ENCODE measurements at regions not wholly inside any gene's neighbourhood (a gene's known extent, or its start where the extent isn't known, plus 50 kb on each side); places are given as distances from the start of the nearest gene placed in this dataset.
A peak's percentile ranks its signal among the peaks of the same experiment; 100 is the strongest.

DNA sequence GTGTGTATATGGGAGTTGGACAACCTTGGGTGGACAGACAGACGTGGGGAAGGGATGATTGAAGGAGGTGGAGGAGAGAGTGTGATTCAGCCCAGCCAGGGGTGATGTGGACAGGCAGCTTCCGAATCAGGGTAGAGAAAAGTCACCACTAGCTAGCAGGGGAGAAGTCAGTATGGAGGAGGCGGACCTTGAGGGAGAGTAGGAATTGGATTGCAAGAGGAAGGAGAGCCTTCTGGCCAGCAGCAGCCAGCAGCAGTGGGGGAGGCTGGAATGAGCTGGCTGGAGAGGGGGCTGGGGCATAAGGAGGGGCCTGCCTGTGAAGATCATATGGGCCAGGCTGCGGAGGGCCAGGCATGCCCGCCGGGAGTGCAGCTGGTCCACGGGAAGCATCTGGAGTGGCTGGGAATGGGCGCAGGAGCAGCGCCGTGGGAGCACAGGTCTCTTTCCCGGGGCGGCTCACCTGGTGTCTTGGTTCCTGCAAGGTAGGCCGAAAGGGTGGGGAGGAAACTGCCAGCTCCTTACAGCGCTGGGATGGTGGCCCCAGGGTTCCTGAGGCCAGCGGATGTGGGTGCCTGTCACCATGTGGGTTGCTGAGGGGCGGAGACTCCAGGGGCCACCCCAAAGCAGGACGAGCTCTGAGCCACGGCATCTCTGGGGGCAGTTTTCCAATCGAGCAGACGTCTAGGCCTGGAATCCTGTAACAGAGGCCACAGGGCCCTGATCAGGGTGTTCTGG is 235.3 kb downstream of the SEC14L1 start:
- intact Hi-C loops (cut with DNase I; ENCODE audit: low total_unique reads), result loop anchor here (5.0 kb wide), 1 partner anchor 46 kb away; no protein-coding TSS in a partner anchor
- peak in 1 of 2 donors; percentile 49 for TF ChIP-seq POLR2A (IDR thresholded peaks at IDR 0.05)
- TF ChIP-seq, protein P1, sequence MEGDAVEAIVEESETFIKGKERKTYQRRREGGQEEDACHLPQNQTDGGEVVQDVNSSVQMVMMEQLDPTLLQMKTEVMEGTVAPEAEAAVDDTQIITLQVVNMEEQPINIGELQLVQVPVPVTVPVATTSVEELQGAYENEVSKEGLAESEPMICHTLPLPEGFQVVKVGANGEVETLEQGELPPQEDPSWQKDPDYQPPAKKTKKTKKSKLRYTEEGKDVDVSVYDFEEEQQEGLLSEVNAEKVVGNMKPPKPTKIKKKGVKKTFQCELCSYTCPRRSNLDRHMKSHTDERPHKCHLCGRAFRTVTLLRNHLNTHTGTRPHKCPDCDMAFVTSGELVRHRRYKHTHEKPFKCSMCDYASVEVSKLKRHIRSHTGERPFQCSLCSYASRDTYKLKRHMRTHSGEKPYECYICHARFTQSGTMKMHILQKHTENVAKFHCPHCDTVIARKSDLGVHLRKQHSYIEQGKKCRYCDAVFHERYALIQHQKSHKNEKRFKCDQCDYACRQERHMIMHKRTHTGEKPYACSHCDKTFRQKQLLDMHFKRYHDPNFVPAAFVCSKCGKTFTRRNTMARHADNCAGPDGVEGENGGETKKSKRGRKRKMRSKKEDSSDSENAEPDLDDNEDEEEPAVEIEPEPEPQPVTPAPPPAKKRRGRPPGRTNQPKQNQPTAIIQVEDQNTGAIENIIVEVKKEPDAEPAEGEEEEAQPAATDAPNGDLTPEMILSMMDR (IDR thresholded peaks at IDR 0.05), result no peak
- Histone ChIP-seq H3K9me3 (no peaks in the 10 kb centered on the region), H3K27ac (peak overlapping the region; percentile 97 to 98), H3K4me1 (peaks cover 12 to 54% of the 10 kb centered on the region in 2 donors), H3K36me3 (no peaks in the 10 kb centered on the region), H3K4me3 (peak overlapping the region; percentile 10 to 11), H3K27me3 (no peaks in the 10 kb centered on the region)
- peak; percentile 76 to 81 for DNase-seq

DNA sequence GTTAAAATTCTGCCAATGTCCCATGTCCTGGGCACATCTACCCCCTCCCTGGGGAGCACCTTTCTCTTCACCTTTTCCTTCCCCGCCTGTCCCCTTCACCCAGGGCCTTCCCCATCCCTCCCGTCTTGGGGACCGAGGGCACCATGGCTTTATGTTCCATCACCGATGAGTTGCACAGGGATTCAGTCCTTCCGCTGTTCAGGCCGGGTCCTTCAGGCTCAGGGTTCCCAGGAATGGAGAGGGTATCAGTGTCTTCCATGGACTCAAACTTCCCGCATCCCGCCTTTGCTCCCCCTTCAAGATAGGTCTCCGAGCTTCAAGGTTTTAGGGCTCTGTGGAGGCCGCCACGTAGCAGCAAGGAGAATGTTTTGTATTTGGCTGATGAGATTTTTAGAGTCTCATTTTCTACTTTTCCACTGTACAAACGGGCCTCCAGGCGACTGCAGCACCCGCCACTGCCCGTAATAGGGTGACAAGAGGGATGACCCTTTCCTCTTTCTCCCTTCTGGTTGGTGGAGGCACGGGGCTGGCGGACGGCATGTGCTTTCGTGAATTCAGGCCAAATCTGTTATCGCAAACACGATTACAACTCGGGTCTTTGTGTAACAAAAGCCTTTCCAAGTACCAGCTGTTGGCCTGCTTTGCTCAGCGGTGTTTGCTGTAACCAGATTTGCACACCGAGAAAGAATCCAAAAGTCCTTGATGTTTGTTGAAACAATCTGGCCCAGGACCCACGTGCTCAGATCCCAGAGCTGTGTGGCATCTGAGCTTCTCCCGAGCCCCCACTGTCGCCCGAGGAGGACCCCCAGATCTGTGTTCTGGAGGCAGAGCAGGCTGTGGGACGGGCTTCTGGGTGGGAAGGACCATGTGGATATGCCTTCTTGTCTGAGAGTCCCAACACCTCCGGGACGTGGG is 236.3 kb downstream of the SEC14L1 start:
- intact Hi-C loops (cut with DNase I; ENCODE audit: low total_unique reads), result loop anchor here (5.0 kb wide), 1 partner anchor 45 kb away; no protein-coding TSS in a partner anchor
- Histone ChIP-seq H3K4me3 (no peak overlapping the region), H3K27me3 (no peaks in the 10 kb centered on the region), H3K27ac (peak overlapping the region; percentile 97 to 98), H3K4me1 (peaks cover 9 to 48% of the 10 kb centered on the region in 2 donors), H3K36me3 (no peaks in the 10 kb centered on the region), H3K9me3 (no peaks in the 10 kb centered on the region)
- DNase-seq, result peak in 1 of 2 donors; percentile 56
- TF ChIP-seq, protein P1 (IDR thresholded peaks at IDR 0.05), result no peak
- no peak for TF ChIP-seq POLR2A (IDR thresholded peaks at IDR 0.05)

DNA sequence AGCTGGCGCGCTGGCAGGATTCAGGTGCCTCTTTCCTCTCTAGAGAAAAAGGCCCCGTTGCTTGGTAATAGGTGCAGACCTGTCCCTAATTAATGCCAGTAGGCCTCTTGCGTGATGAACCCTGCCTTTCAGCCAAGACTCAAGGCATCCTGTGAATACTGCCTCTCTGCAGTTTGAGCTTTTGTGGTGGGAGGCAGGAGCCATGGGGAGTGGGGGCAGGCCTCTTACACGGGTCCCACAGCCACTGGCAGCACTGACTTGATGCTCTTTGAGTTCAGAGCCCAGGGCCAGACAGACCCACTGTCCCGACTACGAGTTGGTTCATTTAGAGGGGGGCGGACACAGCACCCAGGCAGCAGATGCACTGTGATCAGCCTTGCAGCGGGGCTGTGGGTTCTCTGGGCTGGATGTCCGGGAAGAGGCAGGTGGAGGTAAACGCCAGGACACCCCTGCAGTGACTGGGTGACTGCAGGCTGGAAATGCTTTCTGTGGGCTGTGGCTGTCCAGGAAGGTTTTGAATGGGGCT is 237.0 kb downstream of the SEC14L1 start:
- TF ChIP-seq POLR2A (IDR thresholded peaks at IDR 0.05), result no peak
- TF ChIP-seq, protein P1 (IDR thresholded peaks at IDR 0.05), result no peak
- H3K9me3 ChIP-seq, result no peaks in the 10 kb centered on the region
- DNase-seq, result no peak
- no peaks in the 10 kb centered on the region for H3K36me3 ChIP-seq
- H3K4me1 ChIP-seq, result peaks cover 6 to 42% of the 10 kb centered on the region in 2 donors
- H3K27me3 ChIP-seq, result no peaks in the 10 kb centered on the region
- H3K27ac ChIP-seq, result peak overlapping the region; percentile 97 to 98
- intact Hi-C loops (cut with DNase I; ENCODE audit: low total_unique reads), result loop anchor here (5.0 kb wide), 1 partner anchor 45 kb away; no protein-coding TSS in a partner anchor
- no peak overlapping the region for H3K4me3 ChIP-seq

DNA sequence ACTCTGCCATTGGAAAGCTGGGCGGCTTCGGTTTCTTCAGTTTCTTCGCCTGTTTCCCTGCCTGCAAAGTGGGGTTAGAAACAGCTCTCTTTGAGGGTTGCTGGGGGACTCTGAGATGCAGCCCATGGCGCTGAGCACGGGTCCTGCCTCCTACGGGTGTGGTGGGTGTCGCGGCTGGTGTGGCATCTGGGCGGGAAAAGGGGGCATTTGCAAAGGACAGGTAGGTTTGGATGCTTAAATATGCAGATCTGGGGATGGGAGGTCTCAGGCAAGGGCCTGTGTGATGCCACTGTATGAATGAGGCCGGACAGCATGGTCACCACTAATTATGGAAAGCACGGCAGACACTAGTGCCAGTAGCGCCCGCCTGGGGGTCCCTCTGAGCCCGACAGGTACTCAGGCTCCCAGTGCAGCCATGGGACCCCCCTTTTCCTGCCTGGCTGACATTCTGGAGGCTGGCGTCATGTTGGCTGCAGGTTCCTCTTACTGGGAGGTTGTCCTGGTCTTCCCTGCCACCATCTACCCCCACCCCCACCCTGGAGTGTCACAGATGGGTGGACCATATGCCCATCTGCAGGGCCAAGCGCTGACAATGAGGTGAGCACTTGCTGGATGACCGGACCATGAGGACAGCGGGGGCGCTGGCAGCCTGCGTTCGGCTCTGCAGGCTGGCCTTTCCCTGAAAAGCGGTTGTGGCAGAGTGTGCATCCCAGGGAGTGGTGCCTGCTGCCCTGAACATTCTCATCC is 237.7 kb downstream of the SEC14L1 start:
- Histone ChIP-seq H3K27me3 (no peaks in the 10 kb centered on the region), H3K4me3 (no peak overlapping the region), H3K4me1 (peaks cover 6 to 46% of the 10 kb centered on the region in 2 donors), H3K27ac (peak overlapping the region; percentile 97 to 98), H3K9me3 (no peaks in the 10 kb centered on the region), H3K36me3 (no peaks in the 10 kb centered on the region)
- DNase-seq, result no peak
- TF ChIP-seq POLR2A (IDR thresholded peaks at IDR 0.05), result no peak
- TF ChIP-seq, protein P1 (IDR thresholded peaks at IDR 0.05), result no peak
- intact Hi-C loops (cut with DNase I; ENCODE audit: low total_unique reads), result loop anchor here (5.0 kb wide), 1 partner anchor 44 kb away; no protein-coding TSS in a partner anchor
